ENCODE measurements at regions not wholly inside any gene's neighbourhood (a gene's known extent, or its start where the extent isn't known, plus 50 kb on each side); places are given as distances from the start of the nearest gene placed in this dataset.

GRCh38 chr18:67411116-67411515 lies 105.4 kb downstream of the DSEL start:
- WGBS, 2 donors: 14 to 20% methylated on average over 2 of the region's 2 CpGs
- TF ChIP-seq POLR2A (IDR thresholded peaks at IDR 0.05): no peak
- TF ChIP-seq CTCF (IDR thresholded peaks at IDR 0.05): no peak
- H3K4me3 ChIP-seq (ENCODE audit: low read depth, poor library complexity, severe bottlenecking): no peak overlapping the region
- intact Hi-C loops (cut with DNase I; ENCODE audit: low total_unique reads): no loop called here
- DNase-seq (ENCODE audit: low spot score in 2 of 2): no peak

- H3K4me3 ChIP-seq (ENCODE audit: low read depth, poor library complexity, severe bottlenecking): no peak overlapping the region
- TF ChIP-seq POLR2A (IDR thresholded peaks at IDR 0.05): no peak
- no peak for TF ChIP-seq CTCF (IDR thresholded peaks at IDR 0.05)
- WGBS, 2 donors: 48 to 60% methylated on average over 4 of the region's 4 CpGs
- DNase-seq (ENCODE audit: low spot score in 2 of 2): no peak
- intact Hi-C loops (cut with DNase I; ENCODE audit: low total_unique reads): no loop called here
Measured at GRCh38 chr18:67410075-67411070, 106.1 kb downstream of the DSEL start.

- no peak for DNase-seq (ENCODE audit: low spot score in 2 of 2)
- no peak overlapping the region for H3K4me3 ChIP-seq (ENCODE audit: low read depth, poor library complexity, severe bottlenecking)
- no peak for TF ChIP-seq POLR2A (IDR thresholded peaks at IDR 0.05)
- TF ChIP-seq CTCF (IDR thresholded peaks at IDR 0.05): no peak
- intact Hi-C loops (cut with DNase I; ENCODE audit: low total_unique reads): no loop called here
- WGBS, 2 donors: 72 to 73% methylated on average over 1 of the region's 1 CpG
Measured at GRCh38 chr18:67408240-67408639, 108.3 kb downstream of the DSEL start.

GRCh38 chr18:67406714-67407113 lies 109.8 kb downstream of the DSEL start:
- H3K4me3 ChIP-seq (ENCODE audit: low read depth, poor library complexity, severe bottlenecking): no peak overlapping the region
- 30 to 63% methylated on average over 2 of the region's 2 CpGs for WGBS, 2 donors
- no peak for TF ChIP-seq POLR2A (IDR thresholded peaks at IDR 0.05)
- no peak for TF ChIP-seq CTCF (IDR thresholded peaks at IDR 0.05)
- no peak for DNase-seq (ENCODE audit: low spot score in 2 of 2)
- intact Hi-C loops (cut with DNase I; ENCODE audit: low total_unique reads): no loop called here

- TF ChIP-seq POLR2A (IDR thresholded peaks at IDR 0.05) (no peak), CTCF (IDR thresholded peaks at IDR 0.05) (no peak)
- no peak for DNase-seq (ENCODE audit: low spot score in 2 of 2)
- 24 to 31% methylated on average over 1 of the region's 1 CpG for WGBS, 2 donors
- H3K4me3 ChIP-seq (ENCODE audit: low read depth, poor library complexity, severe bottlenecking): no peak overlapping the region
- intact Hi-C loops (cut with DNase I; ENCODE audit: low total_unique reads): no loop called here
Measured at GRCh38 chr18:67402543-67402942, 114.0 kb downstream of the DSEL start.

All from lower leg skin (tissue), 4 donors.